ENCODE measurements at regions not wholly inside any gene's neighbourhood (a gene's known extent, or its start where the extent isn't known, plus 50 kb on each side); places are given as distances from the start of the nearest gene placed in this dataset.

DNA sequence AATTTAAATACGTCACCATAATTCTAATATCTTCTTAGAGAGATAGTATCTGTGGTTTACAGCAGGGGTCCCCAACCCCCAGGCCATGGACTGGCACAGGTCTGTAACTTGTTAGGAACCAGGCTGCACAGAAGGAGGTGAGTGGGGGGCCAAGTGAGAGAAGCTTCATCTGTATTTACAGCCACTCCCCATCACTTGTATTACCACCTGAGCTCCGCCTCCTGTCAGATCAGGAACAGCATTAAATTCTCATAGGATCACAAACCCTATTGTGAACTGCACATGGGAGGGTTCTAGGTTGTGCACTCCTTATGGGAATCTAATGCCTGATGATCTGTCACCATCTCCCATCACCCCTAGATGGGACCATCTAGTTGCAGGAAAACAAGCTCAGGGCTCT, 282.6 kb downstream of the ICOS start:
- no peak for ATAC-seq (ENCODE audit: low FRiP score)
- TF ChIP-seq, protein P1, sequence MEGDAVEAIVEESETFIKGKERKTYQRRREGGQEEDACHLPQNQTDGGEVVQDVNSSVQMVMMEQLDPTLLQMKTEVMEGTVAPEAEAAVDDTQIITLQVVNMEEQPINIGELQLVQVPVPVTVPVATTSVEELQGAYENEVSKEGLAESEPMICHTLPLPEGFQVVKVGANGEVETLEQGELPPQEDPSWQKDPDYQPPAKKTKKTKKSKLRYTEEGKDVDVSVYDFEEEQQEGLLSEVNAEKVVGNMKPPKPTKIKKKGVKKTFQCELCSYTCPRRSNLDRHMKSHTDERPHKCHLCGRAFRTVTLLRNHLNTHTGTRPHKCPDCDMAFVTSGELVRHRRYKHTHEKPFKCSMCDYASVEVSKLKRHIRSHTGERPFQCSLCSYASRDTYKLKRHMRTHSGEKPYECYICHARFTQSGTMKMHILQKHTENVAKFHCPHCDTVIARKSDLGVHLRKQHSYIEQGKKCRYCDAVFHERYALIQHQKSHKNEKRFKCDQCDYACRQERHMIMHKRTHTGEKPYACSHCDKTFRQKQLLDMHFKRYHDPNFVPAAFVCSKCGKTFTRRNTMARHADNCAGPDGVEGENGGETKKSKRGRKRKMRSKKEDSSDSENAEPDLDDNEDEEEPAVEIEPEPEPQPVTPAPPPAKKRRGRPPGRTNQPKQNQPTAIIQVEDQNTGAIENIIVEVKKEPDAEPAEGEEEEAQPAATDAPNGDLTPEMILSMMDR (IDR thresholded peaks at IDR 0.05) = no peak
- no peak for DNase-seq (ENCODE audit: low spot score)

DNA sequence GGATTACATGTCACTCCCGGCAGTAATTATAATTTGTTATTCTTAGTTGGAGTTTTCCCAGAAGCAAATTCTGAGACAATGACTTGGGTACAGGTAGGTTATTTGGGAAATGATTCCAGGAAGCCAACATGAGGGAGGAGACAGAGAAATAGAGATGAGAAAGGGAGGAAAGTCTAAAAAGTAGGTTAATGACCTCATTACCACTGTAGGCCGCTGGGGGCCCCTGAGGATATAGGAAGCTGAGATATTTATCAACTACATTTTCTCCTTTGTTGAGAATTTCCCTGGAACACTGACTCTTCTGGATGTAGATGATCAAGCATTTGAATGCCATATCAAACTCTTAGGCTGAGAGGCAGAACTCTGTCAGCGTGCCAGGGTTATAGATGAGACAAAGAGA, 284.3 kb downstream of the ICOS start:
- no peak for ATAC-seq (ENCODE audit: low FRiP score)
- TF ChIP-seq, protein P1 (IDR thresholded peaks at IDR 0.05) = no peak
- no peak for DNase-seq (ENCODE audit: low spot score)

DNA sequence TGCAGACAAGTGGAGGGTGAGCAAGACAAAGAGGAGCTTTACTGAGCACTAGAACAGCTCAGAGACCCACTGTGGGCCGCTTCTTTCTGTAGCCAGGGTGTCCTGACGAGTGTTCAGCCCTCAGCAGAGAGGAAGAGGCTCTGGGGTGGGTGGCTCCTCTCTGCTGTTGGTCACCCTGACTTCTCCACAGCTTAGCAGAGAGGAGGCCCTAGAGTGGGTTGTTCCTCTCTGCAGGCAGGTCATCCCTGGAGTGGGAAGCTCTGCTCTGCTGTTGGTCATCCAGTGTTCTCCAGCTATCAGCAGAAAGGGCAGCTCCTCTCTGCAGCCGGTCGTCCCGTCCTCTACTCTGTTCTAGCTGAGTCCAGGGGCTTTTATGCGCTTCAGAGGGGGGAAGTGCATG, 286.5 kb downstream of the ICOS start:
- DNase-seq (ENCODE audit: low spot score) = no peak
- TF ChIP-seq, protein P1 (IDR thresholded peaks at IDR 0.05) = no peak
- ATAC-seq (ENCODE audit: low FRiP score) = no peak

DNA sequence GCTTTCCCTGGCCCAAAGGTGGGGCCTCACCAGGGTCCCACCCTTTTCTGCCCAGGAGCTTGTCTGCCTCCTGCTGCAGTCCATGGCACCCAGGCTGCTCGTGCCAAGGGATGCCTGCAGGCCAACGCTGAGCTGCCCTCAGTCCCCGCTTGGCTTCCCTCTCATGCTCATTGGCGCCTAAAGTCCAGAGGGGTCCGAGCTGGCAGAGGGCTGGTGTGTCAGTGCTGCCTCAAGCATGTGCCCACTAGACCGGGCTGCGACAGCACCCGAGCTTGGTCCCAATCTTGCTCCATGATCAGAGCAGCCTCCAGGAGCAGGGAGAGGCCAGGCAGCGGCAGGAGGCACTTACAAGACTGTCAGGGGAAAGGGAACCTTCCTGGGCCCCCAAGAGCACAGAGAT, 287.0 kb downstream of the ICOS start:
- ATAC-seq (ENCODE audit: low FRiP score) = no peak

DNA sequence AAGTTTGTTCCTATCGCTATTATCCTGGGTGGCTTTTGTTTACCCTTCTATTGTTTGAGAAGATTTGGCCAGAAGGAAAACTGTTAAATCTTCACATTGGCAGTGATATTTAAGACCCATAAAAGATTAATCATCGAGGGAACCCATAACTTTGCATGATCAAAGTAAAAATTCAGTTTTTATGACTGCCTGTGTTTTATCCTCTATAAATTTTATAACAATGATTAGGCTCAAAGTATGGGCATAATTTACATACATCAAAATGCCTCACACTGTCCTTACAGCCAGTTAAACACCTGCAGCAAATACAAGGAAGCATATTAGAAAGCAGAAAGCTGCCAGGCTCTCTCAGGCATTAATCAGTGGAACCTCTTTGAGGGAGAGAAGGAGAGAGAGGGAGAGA, 289.1 kb downstream of the ICOS start:
- TF ChIP-seq, protein P1 (IDR thresholded peaks at IDR 0.05) = no peak
- DNase-seq (ENCODE audit: low spot score) (no peak), ATAC-seq (ENCODE audit: low FRiP score) (no peak)

More for the DNA sequence above, 287.0 kb downstream of the ICOS start:
- TF ChIP-seq, protein P1 (IDR thresholded peaks at IDR 0.05) = no peak
- no peak for DNase-seq (ENCODE audit: low spot score)

DNA sequence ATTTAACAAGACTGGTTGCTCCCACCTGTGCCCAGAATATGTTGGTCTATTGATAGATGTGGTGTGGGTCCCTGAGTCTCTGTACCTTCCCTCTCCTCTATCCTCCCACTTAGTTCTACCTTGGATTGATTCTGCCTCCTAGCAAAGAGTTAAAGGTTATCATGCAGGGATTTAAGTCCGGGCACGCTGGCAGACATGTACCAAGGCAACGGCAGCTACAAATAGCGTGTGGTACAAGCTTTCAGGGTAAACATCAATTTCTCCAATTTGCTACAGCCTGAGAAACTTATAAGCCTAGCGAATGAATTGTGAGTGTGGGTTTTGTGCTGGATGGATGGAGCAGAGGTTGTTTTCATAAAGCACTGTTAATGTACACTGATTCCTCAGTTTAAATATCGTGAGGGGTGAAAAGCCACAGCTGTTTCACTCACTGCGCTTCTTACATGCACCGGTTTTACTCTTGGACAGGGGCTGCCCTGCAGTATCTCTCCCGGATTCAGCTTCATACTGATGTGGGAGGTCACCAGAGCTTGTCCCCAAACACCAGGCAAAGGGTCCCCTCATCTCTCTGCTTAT, 289.8 kb downstream of the ICOS start:
- TF ChIP-seq, protein P1 (IDR thresholded peaks at IDR 0.05) = no peak
- DNase-seq (ENCODE audit: low spot score) = no peak
- ATAC-seq (ENCODE audit: low FRiP score) = no peak

DNA sequence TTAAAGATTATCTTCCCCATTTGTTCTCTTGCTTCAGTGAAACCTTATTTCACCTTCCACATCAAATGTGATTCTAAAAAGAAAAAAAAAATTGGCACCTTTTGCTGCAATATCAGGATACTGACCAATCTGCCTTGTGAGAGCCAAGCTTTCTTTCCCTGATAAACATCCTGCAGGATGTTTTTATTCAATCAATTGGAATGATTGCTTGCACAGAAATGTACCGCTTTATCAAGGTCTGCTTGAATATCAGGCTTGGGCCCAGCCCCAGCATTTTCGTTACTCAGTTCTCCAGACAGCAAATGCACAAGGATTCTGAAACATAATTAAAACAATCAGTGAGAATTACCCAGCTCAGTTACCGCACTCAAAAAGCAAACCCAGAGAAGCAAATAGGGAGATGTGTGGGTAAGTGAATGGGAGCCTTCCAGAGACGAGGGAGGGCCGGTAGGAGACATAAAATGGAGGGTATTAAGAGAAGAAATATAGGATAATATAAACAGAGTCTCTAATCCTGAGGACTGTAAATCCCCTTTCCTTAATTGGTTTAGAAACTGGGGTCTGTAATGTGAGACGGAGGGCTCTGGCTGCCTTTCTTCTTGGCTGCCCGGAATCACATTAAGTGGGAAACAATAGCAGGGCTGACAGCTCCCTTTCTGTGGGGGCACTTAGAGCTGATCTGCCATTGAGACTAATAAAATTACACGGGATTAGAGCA, 291.8 kb downstream of the ICOS start:
- no peak for ATAC-seq (ENCODE audit: low FRiP score)

More for the DNA sequence above, 291.8 kb downstream of the ICOS start:
- DNase-seq (ENCODE audit: low spot score) = no peak
- TF ChIP-seq, protein P1 (IDR thresholded peaks at IDR 0.05) = no peak
